ENCODE measurements at regions not wholly inside any gene's neighbourhood (a gene's known extent, or its start where the extent isn't known, plus 50 kb on each side); places are given as distances from the start of the nearest gene placed in this dataset.

- ATAC-seq = no peak
Observed at GRCh38 chr4:137597752-137598430, 65.6 kb upstream of the PCDH18 start.

GRCh38 chr4:137587796-137588195 lies 55.5 kb upstream of the PCDH18 start:
- Mint-ChIP-seq H3K27me3 (no peaks in the 10 kb centered on the region), H3K36me3 (no peaks in the 10 kb centered on the region), H3K27ac (no peak overlapping the region), H3K4me1 (ENCODE audit: low read depth in 2 of 2) (no peaks in the 10 kb centered on the region), H3K4me3 (no peak overlapping the region), H3K9me3 (peaks cover 13% of the 10 kb centered on the region)
- DNase-seq (ENCODE audit: low spot score) (no peak), ATAC-seq (no peak)

More at GRCh38 chr4:137597752-137598430, 65.6 kb upstream of the PCDH18 start:
- Mint-ChIP-seq H3K4me1 (ENCODE audit: low read depth in 2 of 2) (no peaks in the 10 kb centered on the region), H3K27ac (no peak overlapping the region), H3K9me3 (peaks cover 14% of the 10 kb centered on the region), H3K27me3 (no peaks in the 10 kb centered on the region), H3K36me3 (no peaks in the 10 kb centered on the region), H3K4me3 (no peak overlapping the region)
- no peak for DNase-seq (ENCODE audit: low spot score)

- Mint-ChIP-seq H3K27me3 (no peaks in the 10 kb centered on the region), H3K4me1 (ENCODE audit: low read depth in 2 of 2) (no peaks in the 10 kb centered on the region), H3K36me3 (no peaks in the 10 kb centered on the region), H3K9me3 (peaks cover 13% of the 10 kb centered on the region), H3K27ac (no peak overlapping the region), H3K4me3 (no peak overlapping the region)
- ATAC-seq (no peak), DNase-seq (ENCODE audit: low spot score) (no peak)
Observed at GRCh38 chr4:137583671-137584070, 51.4 kb upstream of the PCDH18 start.
